ENCODE measurements at regions not wholly inside any gene's neighbourhood (a gene's known extent, or its start where the extent isn't known, plus 50 kb on each side); places are given as distances from the start of the nearest gene placed in this dataset.
A peak's percentile ranks its signal among the peaks of the same experiment; 100 is the strongest.

- no peak overlapping the region for H3K18ac ChIP-seq (ENCODE audit: low read length)
- WGBS (ENCODE audit: extremely low coverage, insufficient coverage, insufficient read length) = no CpG with 5 or more reads among the region's 1 CpG
- no peak overlapping the region for H4K91ac ChIP-seq (ENCODE audit: low read depth, low read length)
- no peaks in the 10 kb centered on the region for H3K9me3 ChIP-seq (ENCODE audit: insufficient read depth, low read depth, low read length)
- H2AK5ac ChIP-seq (ENCODE audit: low read length) = no peak overlapping the region
- H2AFZ ChIP-seq (ENCODE audit: insufficient read depth, low read length, poor library complexity) = no peak overlapping the region
- no peak overlapping the region for H3K27ac ChIP-seq (ENCODE audit: low read depth, low read length)
- H3K4me3 ChIP-seq (ENCODE audit: low read depth, low read length) = no peak overlapping the region
- H2BK120ac ChIP-seq (ENCODE audit: insufficient read depth, low read length, poor library complexity) = no peak overlapping the region
- no peak overlapping the region for H3K4me2 ChIP-seq (ENCODE audit: low read length)
- DNase-seq = no peak
- H3K36me3 ChIP-seq (ENCODE audit: control insufficient read depth in 1 of 2, insufficient read depth in 2 of 2, low read length in 2 of 2) = no peaks in the 10 kb centered on the region
- H3K9ac ChIP-seq (ENCODE audit: low read length) = no peak overlapping the region
- no peak overlapping the region for H4K12ac ChIP-seq (ENCODE audit: low read depth, low read length)
- H3K4ac ChIP-seq (ENCODE audit: low read depth, low read length) = no peak overlapping the region
- no peak overlapping the region for H2BK5ac ChIP-seq (ENCODE audit: low read depth, low read length, poor library complexity)
- H3K4me1 ChIP-seq (ENCODE audit: control insufficient read depth in 1 of 2, insufficient read depth in 2 of 2, low read length in 2 of 2) = no peaks in the 10 kb centered on the region
- no peak overlapping the region for H3K14ac ChIP-seq (ENCODE audit: low read length)
- no peaks in the 10 kb centered on the region for H3K79me2 ChIP-seq (ENCODE audit: control insufficient read depth, insufficient read depth, low read length, poor library complexity)
- no peak overlapping the region for H4K8ac ChIP-seq (ENCODE audit: low read depth, low read length)
- no peaks in the 10 kb centered on the region for H3K79me1 ChIP-seq (ENCODE audit: low read length)
- peak overlapping the region; percentile 27 for H3K23ac ChIP-seq (ENCODE audit: low read length)
- H3K27me3 ChIP-seq (ENCODE audit: insufficient read depth, low read length) = no peaks in the 10 kb centered on the region
- H2BK12ac ChIP-seq (ENCODE audit: low read length) = no peak overlapping the region
Measured at GRCh38 chr3:871651-872050, 221.2 kb upstream of the CNTN6 start.

- Histone ChIP-seq H2AFZ (ENCODE audit: insufficient read depth, low read length, poor library complexity) (no peak overlapping the region), H4K8ac (ENCODE audit: low read depth, low read length) (no peak overlapping the region), H3K23ac (ENCODE audit: low read length) (no peak overlapping the region), H3K14ac (ENCODE audit: low read length) (no peak overlapping the region), H2AK5ac (ENCODE audit: low read length) (no peak overlapping the region), H3K9me3 (ENCODE audit: insufficient read depth, low read depth, low read length) (no peaks in the 10 kb centered on the region), H3K4me1 (ENCODE audit: control insufficient read depth in 1 of 2, insufficient read depth in 2 of 2, low read length in 2 of 2) (no peaks in the 10 kb centered on the region), H3K36me3 (ENCODE audit: control insufficient read depth in 1 of 2, insufficient read depth in 2 of 2, low read length in 2 of 2) (no peaks in the 10 kb centered on the region), H3K79me1 (ENCODE audit: low read length) (no peaks in the 10 kb centered on the region), H3K9ac (ENCODE audit: low read length) (no peak overlapping the region), H3K4me3 (ENCODE audit: low read depth, low read length) (no peak overlapping the region), H4K91ac (ENCODE audit: low read depth, low read length) (no peak overlapping the region), H2BK120ac (ENCODE audit: insufficient read depth, low read length, poor library complexity) (no peak overlapping the region), H3K4me2 (ENCODE audit: low read length) (no peak overlapping the region), H2BK5ac (ENCODE audit: low read depth, low read length, poor library complexity) (no peak overlapping the region), H3K4ac (ENCODE audit: low read depth, low read length) (no peak overlapping the region), H3K79me2 (ENCODE audit: control insufficient read depth, insufficient read depth, low read length, poor library complexity) (no peaks in the 10 kb centered on the region), H4K12ac (ENCODE audit: low read depth, low read length) (no peak overlapping the region), H3K27me3 (ENCODE audit: insufficient read depth, low read length) (no peaks in the 10 kb centered on the region), H2BK12ac (ENCODE audit: low read length) (no peak overlapping the region), H3K27ac (ENCODE audit: low read depth, low read length) (no peak overlapping the region), H3K18ac (ENCODE audit: low read length) (no peak overlapping the region)
- no CpG with 5 or more reads among the region's 1 CpG for WGBS (ENCODE audit: extremely low coverage, insufficient coverage, insufficient read length)
- no peak for DNase-seq
Measured at GRCh38 chr3:877001-877400, 215.8 kb upstream of the CNTN6 start.

DNA sequence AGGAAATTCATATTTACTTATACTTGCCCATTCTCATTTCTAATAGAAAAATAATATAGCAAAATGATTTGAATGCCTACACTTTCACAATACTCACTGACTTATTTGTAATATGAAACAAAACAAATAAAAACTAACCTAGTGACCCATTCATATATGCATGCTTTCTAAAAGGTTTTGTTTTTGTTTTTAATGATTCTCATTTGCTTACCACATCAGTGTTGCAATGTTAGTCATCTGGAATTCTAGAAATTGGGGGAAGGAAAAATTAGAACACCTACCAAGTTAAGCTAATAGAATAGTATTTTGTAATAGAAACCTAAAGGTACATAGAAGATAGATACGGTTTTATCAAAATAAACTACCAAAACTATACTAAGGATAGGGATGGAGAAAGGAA, 214.1 kb upstream of the CNTN6 start:
- Histone ChIP-seq H4K12ac (ENCODE audit: low read depth, low read length) (no peak overlapping the region), H4K91ac (ENCODE audit: low read depth, low read length) (no peak overlapping the region), H3K4me1 (ENCODE audit: control insufficient read depth in 1 of 2, insufficient read depth in 2 of 2, low read length in 2 of 2) (no peaks in the 10 kb centered on the region), H2BK120ac (ENCODE audit: insufficient read depth, low read length, poor library complexity) (no peak overlapping the region), H3K9me3 (ENCODE audit: insufficient read depth, low read depth, low read length) (no peaks in the 10 kb centered on the region), H3K23ac (ENCODE audit: low read length) (no peak overlapping the region), H2AFZ (ENCODE audit: insufficient read depth, low read length, poor library complexity) (no peak overlapping the region), H3K36me3 (ENCODE audit: control insufficient read depth in 1 of 2, insufficient read depth in 2 of 2, low read length in 2 of 2) (no peaks in the 10 kb centered on the region), H3K79me1 (ENCODE audit: low read length) (no peaks in the 10 kb centered on the region), H3K4ac (ENCODE audit: low read depth, low read length) (no peak overlapping the region), H3K4me3 (ENCODE audit: low read depth, low read length) (no peak overlapping the region), H3K4me2 (ENCODE audit: low read length) (no peak overlapping the region), H3K27me3 (ENCODE audit: insufficient read depth, low read length) (no peaks in the 10 kb centered on the region), H3K79me2 (ENCODE audit: control insufficient read depth, insufficient read depth, low read length, poor library complexity) (no peaks in the 10 kb centered on the region), H2AK5ac (ENCODE audit: low read length) (no peak overlapping the region), H2BK12ac (ENCODE audit: low read length) (no peak overlapping the region), H2BK5ac (ENCODE audit: low read depth, low read length, poor library complexity) (no peak overlapping the region), H3K9ac (ENCODE audit: low read length) (no peak overlapping the region), H3K14ac (ENCODE audit: low read length) (no peak overlapping the region), H4K8ac (ENCODE audit: low read depth, low read length) (no peak overlapping the region), H3K27ac (ENCODE audit: low read depth, low read length) (no peak overlapping the region), H3K18ac (ENCODE audit: low read length) (no peak overlapping the region)
- DNase-seq = no peak
- no CpG with 5 or more reads among the region's 1 CpG for WGBS (ENCODE audit: extremely low coverage, insufficient coverage, insufficient read length)

- H3K23ac ChIP-seq (ENCODE audit: low read length) = no peak overlapping the region
- H3K4me3 ChIP-seq (ENCODE audit: low read depth, low read length) = no peak overlapping the region
- no peak overlapping the region for H4K91ac ChIP-seq (ENCODE audit: low read depth, low read length)
- DNase-seq = no peak
- H3K27me3 ChIP-seq (ENCODE audit: insufficient read depth, low read length) = no peaks in the 10 kb centered on the region
- H2BK5ac ChIP-seq (ENCODE audit: low read depth, low read length, poor library complexity) = no peak overlapping the region
- no peak overlapping the region for H4K8ac ChIP-seq (ENCODE audit: low read depth, low read length)
- no peak overlapping the region for H2AFZ ChIP-seq (ENCODE audit: insufficient read depth, low read length, poor library complexity)
- no peak overlapping the region for H3K4me2 ChIP-seq (ENCODE audit: low read length)
- no peak overlapping the region for H3K27ac ChIP-seq (ENCODE audit: low read depth, low read length)
- H3K79me2 ChIP-seq (ENCODE audit: control insufficient read depth, insufficient read depth, low read length, poor library complexity) = no peaks in the 10 kb centered on the region
- no peaks in the 10 kb centered on the region for H3K79me1 ChIP-seq (ENCODE audit: low read length)
- H3K4me1 ChIP-seq (ENCODE audit: control insufficient read depth in 1 of 2, insufficient read depth in 2 of 2, low read length in 2 of 2) = no peaks in the 10 kb centered on the region
- H3K36me3 ChIP-seq (ENCODE audit: control insufficient read depth in 1 of 2, insufficient read depth in 2 of 2, low read length in 2 of 2) = no peaks in the 10 kb centered on the region
- H3K4ac ChIP-seq (ENCODE audit: low read depth, low read length) = no peak overlapping the region
- H3K9me3 ChIP-seq (ENCODE audit: insufficient read depth, low read depth, low read length) = no peaks in the 10 kb centered on the region
- no peak overlapping the region for H3K9ac ChIP-seq (ENCODE audit: low read length)
- H3K14ac ChIP-seq (ENCODE audit: low read length) = no peak overlapping the region
- no peak overlapping the region for H2BK12ac ChIP-seq (ENCODE audit: low read length)
- no peak overlapping the region for H4K12ac ChIP-seq (ENCODE audit: low read depth, low read length)
- no peak overlapping the region for H2AK5ac ChIP-seq (ENCODE audit: low read length)
- no peak overlapping the region for H2BK120ac ChIP-seq (ENCODE audit: insufficient read depth, low read length, poor library complexity)
- no peak overlapping the region for H3K18ac ChIP-seq (ENCODE audit: low read length)
- WGBS (ENCODE audit: extremely low coverage, insufficient coverage, insufficient read length) = no CpG with 5 or more reads among the region's 3 CpGs
Measured at GRCh38 chr3:880371-880770, 212.5 kb upstream of the CNTN6 start.

Data from trophoblast cell (in vitro differentiated cells and primary cell).